Endothelial cell of umbilical vein (primary cell): ENCODE measurements at regions not wholly inside any gene's neighbourhood (a gene's known extent, or its start where the extent isn't known, plus 50 kb on each side); places are given as distances from the start of the nearest gene placed in this dataset.
"Not testable (repeated sequence)": the region's sequence is repeated elsewhere in the genome, so short reads cannot be mapped to it uniquely, and the experiment has no call there.

ENCODE experiments used
- BruUV-seq: library from RNA; stranded (reverse); fragments of 400-500 nt; replicated peaks from 2 replicates; lab custom pipeline; 2021; lab: Mats Ljungman, UMichigan
- CTCF ChIA-PET: fragments of 300-600, 350-600 bp; sonication (Branson Sonifier 250); formaldehyde crosslinking; loops from one replicate; lab custom pipeline; 2021; ENCODE audit warnings: antibody characterized with exemption, inconsistent platforms; lab: Charles Lee
- POLR2A ChIA-PET: fragments of 300-600, 350-600 bp; sonication (Branson Sonifier 250); formaldehyde crosslinking; loops from one replicate; lab custom pipeline; 2021; ENCODE audit warnings: antibody characterized with exemption, inconsistent platforms; lab: Charles Lee
- DNase-seq: peaks from one replicate; pipeline ENCODE4 v3.0.0-alpha.2; 2011; ENCODE audit warnings: low read depth, low spot score
- FAIRE-seq: peaks from 2 replicates; lab custom pipeline; 2011; peaks lifted over from hg19 to GRCh38; lab: Jason Lieb, UNC
- H2AFZ ChIP-seq: 2 replicates; pipeline ENCODE4 v1.6.0; 2012; ENCODE audit warnings: low read depth, low read length, control low read depth, inconsistent platforms
- H3K27ac ChIP-seq: 2 replicates; pipeline ENCODE4 v1.5.1; 2011; ENCODE audit warnings: low read depth, mild to moderate bottlenecking, control low read depth, low read length, moderate library complexity; ENCODE audit not compliant: insufficient read depth
- H3K27me3 ChIP-seq, 2 experiments: 2 replicates each; pipeline versions ENCODE4 v1.6.0 to v1.6.1; 2011; ENCODE audit warnings: low read length in 2 of 2, mixed read lengths in 1 of 2; ENCODE audit not compliant: control insufficient read depth in 2 of 2, insufficient read depth in 2 of 2
- H3K36me3 ChIP-seq, 2 experiments: 2 replicates in 1 of 2; 3 replicates in 1 of 2; pipeline ENCODE4 v1.5.1; 2011; ENCODE audit warnings: low read length in 2 of 2, mild to moderate bottlenecking in 1 of 2, moderate library complexity in 1 of 2; ENCODE audit not compliant: control insufficient read depth in 2 of 2, insufficient read depth in 2 of 2; ENCODE audit errors: extremely low read depth in 1 of 2
- H3K4me1 ChIP-seq: 3 replicates; pipeline ENCODE4 v1.5.1; 2011; ENCODE audit warnings: mild to moderate bottlenecking, low read length; ENCODE audit not compliant: control insufficient read depth, insufficient read depth; ENCODE audit errors: extremely low read depth
- H3K4me2 ChIP-seq: 2 replicates; pipeline ENCODE4 v1.6.1; 2011; ENCODE audit warnings: low read length, control low read depth, mixed read lengths; ENCODE audit not compliant: insufficient read depth
- H3K4me3 ChIP-seq, 3 experiments: fragments of 200-600 bp in 1 of 3; sonication (generic), shearing (Covaris generic) in 1 of 3; replicated peaks in 1 of 3; 2 replicates each; pipeline ENCODE4 v1.5.1; 2011 to 2016; ENCODE audit warnings: control low read depth in 3 of 3, low read length in 3 of 3, mild to moderate bottlenecking in 2 of 3, inconsistent platforms in 1 of 3, low read depth in 1 of 3, moderate library complexity in 1 of 3; ENCODE audit not compliant: insufficient read depth in 1 of 3
- H3K79me2 ChIP-seq: 2 replicates; pipeline ENCODE4 v1.6.0; 2012; ENCODE audit warnings: low read length, inconsistent platforms; ENCODE audit not compliant: control insufficient read depth, insufficient read depth
- H3K9ac ChIP-seq: replicated peaks from 2 replicates; pipeline ENCODE3; 2011; ENCODE audit warnings: low read length, control low read depth; ENCODE audit not compliant: insufficient read depth; ENCODE audit errors: extremely low read depth
- H3K9me1 ChIP-seq: replicated peaks from 3 replicates; pipeline ENCODE4 v1.6.0; 2011; ENCODE audit warnings: mild to moderate bottlenecking, low read length; ENCODE audit not compliant: control insufficient read depth, insufficient read depth; ENCODE audit errors: extremely low read depth
- H3K9me3 ChIP-seq: replicated peaks from 2 replicates; pipeline ENCODE4 v1.5.1; 2012; ENCODE audit warnings: low read length, inconsistent platforms; ENCODE audit not compliant: control insufficient read depth, insufficient read depth
- H4K20me1 ChIP-seq: replicated peaks from 2 replicates; pipeline ENCODE3; 2011; ENCODE audit warnings: mild to moderate bottlenecking, low read length; ENCODE audit not compliant: control insufficient read depth, insufficient read depth; ENCODE audit errors: extremely low read depth
- CTCF ChIP-seq, 2 donors: IDR thresholded peaks; 1 replicate in 1 of 2; 2 replicates in 1 of 2; pipeline ENCODE4 v1.5.1; 2011; ENCODE audit warnings: low read length in 2 of 2, mild to moderate bottlenecking in 2 of 2, moderate library complexity in 2 of 2, control low read depth in 1 of 2, inconsistent platforms in 1 of 2, low read depth in 1 of 2; ENCODE audit not compliant: insufficient read depth in 1 of 2; ENCODE audit errors: extremely low read depth in 1 of 2
- EZH2 ChIP-seq: IDR thresholded peaks from 2 replicates; pipeline ENCODE4 v1.6.1; 2012; ENCODE audit warnings: borderline replicate concordance, low read depth, mild to moderate bottlenecking, moderate library complexity, low read length, inconsistent platforms; ENCODE audit not compliant: severe bottlenecking
- FOS ChIP-seq: IDR thresholded peaks from 2 replicates; pipeline ENCODE4 v1.6.1; 2011; ENCODE audit warnings: mild to moderate bottlenecking, low read length, moderate library complexity, borderline replicate concordance; ENCODE audit not compliant: insufficient read depth
- GATA2 ChIP-seq: IDR thresholded peaks from 2 replicates; pipeline ENCODE4 v1.7.0; 2011; ENCODE audit warnings: low read depth, mild to moderate bottlenecking, moderate library complexity, mixed read lengths, low read length; ENCODE audit not compliant: insufficient read length, insufficient read depth
- JUN ChIP-seq: IDR thresholded peaks from 2 replicates; pipeline ENCODE4 v1.6.1; 2011; ENCODE audit warnings: borderline replicate concordance, low read depth; ENCODE audit not compliant: insufficient read length, insufficient read depth
- MAX ChIP-seq: IDR thresholded peaks from 2 replicates; pipeline ENCODE4 v1.6.1; 2011; ENCODE audit not compliant: insufficient read depth, insufficient read length
- MYC ChIP-seq: IDR thresholded peaks from one replicate; pipeline ENCODE4 v1.6.1; 2011; ENCODE audit warnings: mild to moderate bottlenecking, low read depth, low read length
- POLR2A ChIP-seq: IDR thresholded peaks from 2 replicates; pipeline ENCODE4 v1.6.1; 2012; ENCODE audit warnings: low read depth, mild to moderate bottlenecking, control low read depth, low read length
- POLR2AphosphoS5 ChIP-seq: IDR thresholded peaks from 2 replicates; pipeline ENCODE4 v1.6.1; 2012; ENCODE audit warnings: low read depth, mild to moderate bottlenecking, control low read depth, low read length, moderate library complexity; ENCODE audit not compliant: insufficient read depth
- dilution Hi-C: fragments of 300-500 bp; cut with MboI; formaldehyde crosslinking; loops from one replicate; pipeline ENCODE4 v1.15.0; 2019; ENCODE audit warnings: low sequenced_read_pairs; ENCODE audit not compliant: extremely low pct_ligation_motif_present
- intact Hi-C: fragments of 100-400 bp; cut with micrococcal nuclease; formaldehyde crosslinking; loops from one replicate; pipeline ENCODE4 v1.10.0; 2022

GRCh38 chr5:36782612-36783011, 94.0 kb upstream of the NIPBL start:
- FAIRE-seq, H3K36me3 ChIP-seq, H3K79me2 ChIP-seq, H3K4me1 ChIP-seq, H3K4me3 ChIP-seq, DNase-seq, H3K4me2 ChIP-seq, H3K27me3 ChIP-seq, H3K9me1 ChIP-seq, H3K9ac ChIP-seq, H2AFZ ChIP-seq, H3K27ac ChIP-seq, H4K20me1 ChIP-seq, H3K9me3 ChIP-seq, dilution Hi-C loops, CTCF ChIA-PET, POLR2A ChIA-PET, BruUV-seq, intact Hi-C loops: not testable (repeated sequence)

- intact Hi-C loops (no loop called here), dilution Hi-C loops (no loop called here)
- Histone ChIP-seq H3K9me1 (no peaks in the 10 kb centered on the region), H4K20me1 (no peaks in the 10 kb centered on the region), H3K36me3 (no peaks in the 10 kb centered on the region), H3K4me3 (no peak overlapping the region), H2AFZ (no peak overlapping the region), H3K4me1 (no peaks in the 10 kb centered on the region), H3K27me3 (no peaks in the 10 kb centered on the region), H3K9me3 (no peaks in the 10 kb centered on the region), H3K79me2 (no peaks in the 10 kb centered on the region), H3K27ac (no peak overlapping the region), H3K4me2 (no peak overlapping the region), H3K9ac (no peak overlapping the region)
- no peak for TF ChIP-seq EZH2
- TF ChIP-seq POLR2AphosphoS5 = no peak
- no peak for TF ChIP-seq JUN
- no peak for TF ChIP-seq CTCF (IDR thresholded peaks at IDR 0.05; ENCODE audit: extremely low read depth in 1 of 2, insufficient read depth in 1 of 2, low read depth in 1 of 2, low read length in 2 of 2)
- TF ChIP-seq GATA2 = no peak
- no peak for TF ChIP-seq FOS
- TF ChIP-seq MYC = no peak
- TF ChIP-seq POLR2A = no peak
- no peak for TF ChIP-seq MAX
- ChIA-PET POLR2A (no interaction called here), CTCF (no interaction called here)
- no peak for DNase-seq
- no peak for FAIRE-seq
- no TSS peak for BruUV-seq
Measured at GRCh38 chr5:36786448-36787012, 90.0 kb upstream of the NIPBL start.
